Glomerular visceral epithelial cell (primary cell): ENCODE measurements at regions not wholly inside any gene's neighbourhood (a gene's known extent, or its start where the extent isn't known, plus 50 kb on each side); places are given as distances from the start of the nearest gene placed in this dataset.

Source experiments
- DNase-seq: peaks from one replicate; pipeline ENCODE4 v3.0.0-alpha.2; 2016; ENCODE audit errors: extremely low spot score

GRCh38 chr3:31004025-31004678 is 109.7 kb upstream of the GADL1 start:
- DNase-seq: peak; percentile 55

GRCh38 chr3:31008994-31009393 is 114.5 kb upstream of the GADL1 start:
- no peak for DNase-seq

DNA sequence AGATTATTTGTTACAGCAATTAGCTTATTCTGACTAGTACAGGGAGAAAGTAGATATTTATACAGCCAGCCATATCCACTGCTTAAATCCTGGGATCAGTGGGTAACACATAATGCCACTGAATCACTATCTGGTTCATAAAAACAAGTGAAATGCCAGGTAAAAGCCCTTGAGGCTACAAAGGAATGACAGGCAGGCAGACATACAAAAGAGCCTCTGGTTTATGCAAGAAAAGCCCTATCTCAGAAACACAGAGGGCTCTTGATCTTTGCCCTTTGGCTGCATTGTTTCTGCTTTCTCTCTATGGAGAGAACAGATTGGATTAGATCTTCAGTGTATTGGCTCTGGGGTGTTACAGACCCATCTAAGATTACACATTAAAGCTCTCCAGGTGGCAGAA is 115.4 kb upstream of the GADL1 start:
- DNase-seq: no peak

DNA sequence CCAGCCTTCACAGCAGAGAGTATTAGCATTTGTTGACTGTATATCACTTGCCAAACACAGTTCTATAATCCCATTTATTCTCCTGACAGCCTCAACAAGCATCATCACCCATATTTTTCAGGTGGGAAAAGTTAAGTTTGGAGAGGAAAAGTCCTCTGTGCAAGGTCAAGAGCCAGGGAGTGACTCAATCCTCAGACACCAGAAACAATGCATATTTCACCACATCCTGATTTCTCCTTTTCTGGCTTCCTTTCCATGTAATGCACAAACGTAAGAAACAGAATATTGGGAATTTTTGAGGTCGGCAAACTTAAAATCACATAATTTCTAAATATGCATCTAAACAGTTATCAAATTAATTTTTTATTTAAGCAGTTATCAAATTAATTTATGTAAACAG is 116.0 kb upstream of the GADL1 start:
- no peak for DNase-seq

DNA sequence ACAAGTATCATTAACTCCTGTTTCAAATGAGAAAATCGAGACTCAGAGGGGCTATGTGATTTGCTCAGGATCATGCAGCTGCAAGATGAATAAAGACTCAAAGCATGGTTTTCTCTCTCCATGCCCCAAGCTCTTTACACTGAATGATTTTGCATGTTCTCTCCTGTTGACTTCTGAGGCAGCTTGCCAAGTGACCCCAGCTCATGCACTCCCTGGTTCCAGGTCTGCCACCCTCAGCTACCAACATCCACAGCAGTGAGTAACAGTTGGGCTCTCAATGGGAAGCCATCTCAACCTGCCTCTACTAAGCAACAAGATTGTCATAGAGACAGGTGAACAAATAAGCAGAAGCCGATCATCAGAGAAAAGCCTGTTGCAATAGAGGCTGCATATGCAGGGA is 116.9 kb upstream of the GADL1 start:
- no peak for DNase-seq

DNA sequence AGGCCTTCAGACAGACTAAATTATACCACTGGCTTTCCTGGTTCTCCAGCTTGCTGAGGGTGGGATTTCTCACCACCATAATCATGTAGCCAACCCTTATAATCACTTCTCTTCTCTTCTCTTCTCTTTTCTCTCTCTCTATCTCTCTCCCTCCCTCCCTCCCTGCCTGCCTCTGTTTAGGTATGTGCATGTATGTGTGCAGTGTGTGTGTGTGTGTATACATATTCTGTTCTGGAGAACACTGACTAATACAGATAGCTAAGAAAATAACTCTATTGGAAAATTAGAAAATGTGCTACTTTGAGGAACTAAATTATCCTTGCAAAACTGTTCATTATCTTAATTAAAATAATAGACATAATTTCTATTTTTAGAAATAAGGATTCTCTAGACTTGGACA is 118.6 kb upstream of the GADL1 start:
- DNase-seq: no peak

GRCh38 chr3:31013843-31014242 is 119.4 kb upstream of the GADL1 start:
- no peak for DNase-seq

DNA sequence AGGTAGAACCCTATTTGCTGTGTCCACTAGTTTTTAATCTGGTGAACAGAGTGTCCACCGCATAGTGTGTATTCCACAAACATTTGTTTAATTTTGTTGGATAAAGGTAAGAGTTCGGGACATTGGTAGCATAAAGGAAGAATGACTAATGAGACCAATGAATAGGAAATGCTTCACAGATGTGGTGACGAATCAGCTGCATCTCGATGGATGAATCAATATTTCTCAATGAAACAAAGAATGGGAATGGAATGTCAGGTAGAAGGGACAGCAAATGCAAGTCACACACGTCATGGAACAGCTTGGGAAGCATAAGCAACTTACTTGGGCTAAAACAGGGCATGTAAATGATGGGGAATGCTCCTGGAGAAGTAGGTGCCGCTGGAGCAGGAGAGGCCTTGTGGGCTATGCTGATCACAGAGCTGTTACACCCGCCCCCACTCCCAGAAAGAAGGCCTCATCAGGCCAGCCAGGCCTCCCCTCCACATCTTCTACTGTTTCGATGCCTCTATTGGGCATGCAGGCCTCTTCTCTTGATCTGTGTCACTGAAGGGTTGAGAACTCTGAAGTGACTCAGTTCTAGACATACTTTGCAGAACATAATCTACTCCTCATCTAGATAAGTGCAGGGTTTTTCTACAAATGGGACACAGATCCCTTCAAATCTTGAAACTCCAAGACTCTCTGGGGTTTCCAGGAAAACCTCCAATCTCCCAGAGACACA is 120.0 kb upstream of the GADL1 start:
- DNase-seq: no peak

- DNase-seq: no peak
These were observed 121.7 kb upstream of the GADL1 start for GRCh38 chr3:31016196-31016595.

DNA sequence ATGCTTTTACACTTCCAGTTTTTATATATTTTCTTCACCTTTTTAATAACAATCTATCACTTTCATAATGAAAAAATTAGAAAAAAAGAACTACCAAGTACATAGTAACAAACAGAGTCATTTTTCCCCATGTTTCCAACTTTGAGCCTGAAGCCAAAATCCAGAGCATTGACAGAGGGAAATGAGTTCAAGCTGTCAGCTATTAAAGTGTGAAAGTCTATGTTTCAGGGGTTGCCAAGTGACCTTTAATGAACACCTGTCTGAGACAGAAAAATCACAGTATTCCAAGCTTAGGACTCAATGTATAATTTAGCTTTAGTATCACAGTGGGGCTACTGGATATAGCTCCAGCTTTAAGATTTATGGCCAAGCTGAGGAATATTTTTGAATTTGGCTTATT is 128.3 kb upstream of the GADL1 start:
- no peak for DNase-seq

DNA sequence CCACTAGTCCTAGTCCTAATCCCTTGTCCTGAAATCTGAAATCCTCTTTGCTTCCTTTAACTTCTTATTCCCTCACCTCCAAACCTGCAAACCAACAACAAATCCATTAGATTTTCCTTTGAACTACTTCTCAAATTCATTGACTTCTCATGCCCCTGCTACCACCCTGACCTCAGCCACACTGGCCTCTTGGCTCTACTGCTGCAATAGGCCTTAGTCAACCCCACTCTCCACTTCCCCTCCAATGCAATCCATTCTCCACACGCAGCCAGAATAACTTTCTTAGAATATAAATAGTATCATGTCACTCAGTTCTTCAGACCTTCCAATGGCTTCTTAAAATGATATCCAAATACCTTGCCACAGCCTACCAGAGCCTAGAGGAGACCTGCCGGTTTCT is 131.1 kb upstream of the GADL1 start:
- DNase-seq: no peak

GRCh38 chr3:31027191-31027761 is 132.8 kb upstream of the GADL1 start:
- no peak for DNase-seq

GRCh38 chr3:31027914-31028313 is 133.5 kb upstream of the GADL1 start:
- no peak for DNase-seq

- no peak for DNase-seq
These were observed 134.3 kb upstream of the GADL1 start for GRCh38 chr3:31028766-31029165.

DNA sequence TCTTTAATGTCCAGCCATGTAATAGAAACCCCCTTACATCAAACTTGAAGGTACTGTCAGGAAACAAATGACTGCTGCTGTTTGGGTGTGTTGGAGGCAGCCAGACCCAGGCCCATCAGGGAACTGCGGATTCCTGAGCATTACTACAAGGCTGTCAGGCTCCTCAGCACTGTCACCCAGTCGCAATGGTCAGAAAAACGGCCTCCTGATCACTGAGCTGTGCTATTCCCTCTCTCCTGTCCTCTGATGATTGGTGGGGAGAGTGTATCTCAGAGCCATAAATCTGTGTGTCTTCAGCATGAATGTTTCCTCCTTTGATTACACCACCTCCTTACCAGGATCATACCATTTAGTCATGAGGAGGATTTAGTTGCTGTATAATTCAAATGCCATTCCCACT is 135.2 kb upstream of the GADL1 start:
- no peak for DNase-seq

DNA sequence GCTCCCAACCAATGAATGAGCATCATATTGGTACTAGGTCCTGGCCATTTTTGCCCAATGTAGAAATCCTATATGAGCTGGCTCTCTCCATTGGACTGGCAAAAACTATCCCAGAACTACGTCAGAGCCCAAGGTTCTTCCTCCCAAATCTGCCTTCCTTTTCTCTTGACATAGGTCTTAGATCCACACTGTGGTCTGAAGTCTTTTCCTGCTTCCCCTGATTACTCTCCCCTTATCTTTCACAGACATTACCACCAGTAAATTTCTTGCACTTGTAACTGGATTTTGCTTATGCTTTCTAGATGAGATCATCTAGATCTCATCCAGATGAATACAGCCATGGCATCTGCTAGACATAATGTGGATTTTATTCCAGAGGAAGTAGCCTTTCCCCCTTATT is 141.2 kb upstream of the GADL1 start:
- no peak for DNase-seq

DNA sequence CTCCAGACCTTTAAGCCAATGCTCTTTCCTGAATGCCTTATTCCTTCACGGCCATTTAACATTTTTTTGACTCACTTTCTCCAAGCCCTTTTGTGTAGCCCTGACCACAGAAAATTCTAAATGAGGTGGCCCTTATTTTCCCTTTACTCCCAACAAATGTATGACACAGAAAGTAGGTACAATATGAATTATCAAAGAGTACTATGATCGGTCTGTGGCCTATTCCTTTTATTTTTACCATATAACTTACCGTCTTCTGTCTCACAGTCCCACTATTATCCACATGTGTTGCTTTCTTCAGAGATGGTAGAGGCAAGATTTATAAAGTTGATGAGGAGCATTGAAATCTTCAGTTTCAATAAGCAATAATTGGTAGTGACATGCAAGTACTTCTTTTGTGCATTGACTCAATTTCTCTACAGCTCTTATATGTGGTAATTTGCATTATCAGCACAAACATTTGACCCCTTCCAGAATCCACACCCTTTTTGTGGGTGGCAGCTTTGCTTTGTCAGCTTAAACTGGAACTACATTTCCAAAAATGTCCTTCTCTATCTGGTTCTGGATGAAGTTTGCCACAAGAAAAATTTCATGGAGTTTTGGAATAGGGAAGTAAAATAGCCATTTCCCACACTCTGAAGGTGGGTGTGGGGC is 143.8 kb upstream of the GADL1 start:
- DNase-seq: no peak

DNA sequence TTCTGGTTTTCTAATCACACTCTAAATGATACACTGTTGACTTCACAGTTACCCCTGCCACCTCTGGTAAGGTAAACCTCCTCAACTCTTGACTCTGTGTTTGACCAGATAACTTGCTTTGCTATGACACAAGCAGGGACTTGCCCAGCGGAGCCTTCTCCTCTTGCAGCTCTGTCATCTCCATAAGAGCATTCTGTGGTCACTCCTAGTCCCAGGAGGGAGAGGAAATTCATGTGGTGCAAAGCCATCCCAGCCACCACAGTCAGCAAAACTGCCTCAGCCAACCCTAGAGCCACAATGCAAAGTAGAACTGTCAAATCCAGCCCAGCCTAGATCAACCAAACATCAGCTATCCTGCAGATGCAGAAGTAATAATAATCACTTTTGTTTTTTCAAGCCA is 144.7 kb upstream of the GADL1 start:
- peak; percentile 27 for DNase-seq

DNA sequence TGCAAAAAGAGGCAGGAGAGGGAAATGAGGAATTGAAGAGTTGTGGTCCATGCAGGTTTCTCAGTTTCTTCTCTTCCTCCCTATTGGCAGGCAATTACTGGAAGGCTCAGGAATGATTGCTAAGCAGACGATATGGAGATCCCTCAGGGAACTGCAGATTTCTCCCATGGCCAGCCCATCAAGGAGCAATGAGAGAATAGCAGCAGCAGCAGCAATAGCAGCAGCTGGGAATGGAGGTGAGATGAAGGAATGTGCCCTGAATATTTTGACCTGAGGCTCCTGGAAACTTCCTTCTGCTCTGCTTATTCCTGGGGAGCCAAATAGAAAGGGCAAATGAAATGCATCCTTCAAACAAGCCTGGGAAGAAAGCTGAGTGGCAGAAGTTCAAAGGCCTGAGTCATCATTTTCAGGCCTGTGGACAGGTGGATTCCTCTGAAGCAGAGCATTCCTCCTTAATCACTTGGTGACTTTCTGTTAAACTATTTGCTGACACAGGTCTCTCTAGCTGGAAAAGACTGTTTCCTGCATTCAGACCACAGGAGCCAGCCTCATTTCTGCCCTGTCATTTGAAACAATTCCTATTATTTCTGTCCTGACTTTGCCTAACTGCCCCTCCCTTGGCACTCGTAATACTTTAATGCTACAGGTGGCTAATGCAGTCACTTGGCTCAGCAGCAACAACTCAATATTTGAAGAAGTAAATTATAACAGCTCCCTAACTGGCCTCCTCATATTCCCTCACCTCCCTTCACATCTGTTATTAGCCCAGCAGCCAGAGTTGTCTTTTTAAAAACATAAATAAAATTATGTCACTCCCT is 146.9 kb upstream of the GADL1 start:
- peak; percentile 93 for DNase-seq

DNA sequence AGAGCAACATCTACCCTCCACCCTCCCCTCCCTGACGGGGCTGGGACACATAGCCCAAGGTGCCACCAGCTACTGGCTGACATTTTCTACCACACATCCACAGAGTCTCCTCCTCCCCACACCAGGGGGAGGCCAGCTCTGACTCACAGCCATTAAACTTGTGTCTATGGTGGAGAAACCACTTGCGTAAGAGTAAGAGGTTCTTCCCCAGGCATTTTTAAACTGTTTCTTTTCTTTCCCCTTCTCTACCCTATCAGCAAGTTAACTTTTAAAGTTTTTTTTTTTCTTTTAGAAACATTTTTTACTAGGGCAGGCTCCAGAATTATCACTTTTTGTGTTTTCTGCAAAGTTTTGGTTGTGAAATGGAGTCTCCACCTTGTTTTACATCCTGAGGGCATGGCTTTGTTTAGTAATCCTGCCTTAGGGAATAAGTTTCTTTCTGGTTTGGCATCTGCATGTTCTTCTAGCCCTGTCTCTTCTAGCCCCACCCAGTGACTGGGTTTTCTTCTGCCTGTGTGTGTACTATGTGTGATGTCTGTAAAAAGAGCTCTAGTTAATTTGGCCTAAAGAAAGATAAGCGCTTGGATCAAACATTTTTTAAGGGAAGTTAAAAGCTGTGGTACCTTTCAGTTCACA is 148.8 kb upstream of the GADL1 start:
- no peak for DNase-seq

- DNase-seq: no peak
These were observed 153.2 kb upstream of the GADL1 start for GRCh38 chr3:31047673-31048072.

DNA sequence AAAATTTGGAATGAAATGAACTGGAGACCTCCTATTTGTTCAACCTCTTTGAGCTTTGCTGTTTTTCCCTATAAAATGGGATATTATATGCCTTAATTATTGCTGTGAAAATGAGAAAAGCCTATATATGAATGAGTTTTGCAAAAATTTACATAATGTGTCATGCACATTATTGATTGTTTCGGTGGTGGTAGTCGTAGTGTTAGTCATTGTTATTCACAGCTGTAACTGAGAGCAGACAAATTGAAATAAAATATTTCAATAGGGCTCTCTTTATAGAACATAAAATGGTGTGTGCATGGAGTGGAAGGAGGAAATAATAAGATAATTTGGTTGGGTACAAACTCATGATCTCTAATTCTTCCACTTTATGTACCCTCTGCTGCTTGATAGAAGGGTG is 153.7 kb upstream of the GADL1 start:
- no peak for DNase-seq
